K562 (cell line): ENCODE measurements at regions not wholly inside any gene's neighbourhood (a gene's known extent, or its start where the extent isn't known, plus 50 kb on each side); places are given as distances from the start of the nearest gene placed in this dataset.
"Not testable (repeated sequence)": the region's sequence is repeated elsewhere in the genome, so short reads cannot be mapped to it uniquely, and the experiment has no call there.

Experiments
- ATAC-seq: fragments of 200-7000 bp; cut with Tn5 transposase; 3 replicates; pipeline ENCODE4 v1.9.1; 2020; ENCODE audit warnings: moderate library complexity
- BruUV-seq: library from RNA; stranded (reverse); fragments of 400-500 nt; replicated peaks from 2 replicates; lab custom pipeline; 2021; lab: Mats Ljungman, UMichigan
- CTCF ChIA-PET: fragments of 300-600 bp; formaldehyde crosslinking; extraction: SDS; loops from one replicate; lab custom pipeline; 2021; ENCODE audit warnings: low intra/inter-chr PET ratio; lab: Yijun Ruan, JAX
- POLR2A ChIA-PET: fragments of 300-600, 350-650 bp; sonication (Branson Sonifier 250); formaldehyde crosslinking; extraction: SDS; loops from one replicate; lab custom pipeline; 2021; ENCODE audit warnings: antibody characterized with exemption, inconsistent platforms; lab: Yijun Ruan, JAX
- DNase-seq, 4 experiments: peaks; one replicate each; pipeline versions ENCODE4 v3.0.0 to v3.0.0-alpha.2; 2011 to 2018; ENCODE audit warnings: low spot score in 3 of 4, mixed read lengths in 3 of 4; ENCODE audit errors: extremely low read depth in 1 of 4
- FAIRE-seq: peaks from 2 replicates; lab custom pipeline; 2011; peaks lifted over from hg19 to GRCh38; lab: Jason Lieb, UNC
- H2AFZ ChIP-seq: 2 replicates; pipeline ENCODE4 v1.6.0; 2011; ENCODE audit warnings: low read depth, low read length, control low read depth, inconsistent platforms
- H3K27ac ChIP-seq: fragments of 200-600 bp; 3 replicates; pipeline ENCODE4 v1.8.0; 2011; ENCODE audit warnings: low read depth, mild to moderate bottlenecking, control low read depth, inconsistent platforms, low read length, moderate library complexity, mixed read lengths; ENCODE audit errors: extremely low read depth
- H3K27me3 ChIP-seq, 2 experiments: fragments of 300-600 bp in 1 of 2; 2 replicates in 1 of 2; 3 replicates in 1 of 2; pipeline versions ENCODE4 v1.6.0 to v1.8.0; 2011; ENCODE audit warnings: inconsistent platforms in 2 of 2, low read length in 2 of 2, mild to moderate bottlenecking in 1 of 2, mixed read lengths in 1 of 2, moderate library complexity in 1 of 2; ENCODE audit not compliant: control insufficient read depth in 2 of 2, insufficient read depth in 2 of 2
- H3K36me3 ChIP-seq: fragments of 300-600 bp; 3 replicates; pipeline ENCODE4 v1.8.0; 2011; ENCODE audit warnings: mild to moderate bottlenecking, low read length, inconsistent platforms; ENCODE audit not compliant: control insufficient read depth, insufficient read depth
- H3K4me1 ChIP-seq, 2 experiments: fragments of 200-600 bp in 1 of 2; replicated peaks in 1 of 2; 2 replicates in 1 of 2; 3 replicates in 1 of 2; pipeline versions ENCODE4 v1.5.1 to v1.8.0; 2011; ENCODE audit warnings: inconsistent platforms in 2 of 2, low read length in 2 of 2, mild to moderate bottlenecking in 1 of 2, mixed read lengths in 1 of 2, moderate library complexity in 1 of 2; ENCODE audit not compliant: control insufficient read depth in 2 of 2, insufficient read depth in 2 of 2
- H3K4me2 ChIP-seq: 2 replicates; pipeline ENCODE4 v1.6.1; 2011; ENCODE audit warnings: low read length, control low read depth, inconsistent platforms, mixed read lengths; ENCODE audit not compliant: insufficient read depth
- H3K4me3 ChIP-seq: fragments of 200-600 bp; sonication (generic), shearing (Covaris generic); 2 replicates; pipeline ENCODE4 v1.5.1; 2016; ENCODE audit warnings: control low read depth, inconsistent platforms
- H3K79me2 ChIP-seq: fragments of 200-600 bp; 3 replicates; pipeline ENCODE4 v1.8.0; 2011; ENCODE audit warnings: low read length, inconsistent platforms; ENCODE audit not compliant: control insufficient read depth, insufficient read depth
- H3K9ac ChIP-seq, 2 experiments: 2 replicates each; pipeline versions ENCODE4 v1.6.0 to v1.6.1; 2011; ENCODE audit warnings: low read depth in 2 of 2, low read length in 2 of 2, control low read depth in 1 of 2, inconsistent platforms in 1 of 2, mild to moderate bottlenecking in 1 of 2, mixed read lengths in 1 of 2; ENCODE audit not compliant: insufficient read depth in 1 of 2
- H3K9me1 ChIP-seq: one replicate; pipeline ENCODE4 v1.6.0; 2011; ENCODE audit warnings: inconsistent platforms, mild to moderate bottlenecking, low read length, moderate library complexity; ENCODE audit not compliant: control insufficient read depth, insufficient read depth
- H3K9me3 ChIP-seq: replicated peaks from 2 replicates; pipeline ENCODE4 v1.5.1; 2011; ENCODE audit warnings: low read depth, low read length, inconsistent platforms; ENCODE audit not compliant: control insufficient read depth, insufficient read depth
- H4K20me1 ChIP-seq: replicated peaks from 2 replicates; pipeline ENCODE4 v1.6.1; 2011; ENCODE audit warnings: low read length, inconsistent platforms, mixed read lengths; ENCODE audit not compliant: control insufficient read depth, insufficient read depth
- FOXP1 ChIP-seq: sonication (generic); formaldehyde crosslinking; IDR thresholded peaks from 2 replicates; pipeline ENCODE4 v1.8.0; 2022; ENCODE audit warnings: mild to moderate bottlenecking, missing genetic modification reagents
- GABPB2 ChIP-seq: fragments of 250-450 bp; sonication (Bioruptor Pico); conservative IDR thresholded peaks from 2 replicates; pipeline ENCODE4 v1.5.1; 2021; ENCODE audit warnings: mild to moderate bottlenecking
- GATAD2A ChIP-seq: fragments of 450-650 bp; IDR thresholded peaks from 2 replicates; pipeline ENCODE4 v1.6.1; 2017
- KHSRP ChIP-seq: fragments of 450-650 bp; IDR thresholded peaks from 2 replicates; pipeline ENCODE4 v1.6.1; 2017
- MCM2 ChIP-seq: fragments of 450-650 bp; IDR thresholded peaks from 2 replicates; pipeline ENCODE4 v1.6.1; 2017; ENCODE audit warnings: low read depth, mild to moderate bottlenecking
- MED1 ChIP-seq: sonication (generic); formaldehyde crosslinking; IDR thresholded peaks from 2 replicates; pipeline ENCODE4 v1.8.1; 2023; ENCODE audit warnings: missing genetic modification reagents, borderline replicate concordance
- ZNF146 ChIP-seq: IDR thresholded peaks from one replicate; pipeline ENCODE4 v1.6.1; 2018; ENCODE audit warnings: missing compliant biosample characterization; ENCODE audit not compliant: unreplicated experiment
- ZNF184 ChIP-seq: sonication (generic); formaldehyde crosslinking; IDR thresholded peaks from 2 replicates; pipeline ENCODE4 v1.5.0; 2020; ENCODE audit warnings: missing genetic modification reagents
- ZNF23 ChIP-seq: fragments of 250-450 bp; sonication (Bioruptor Pico); IDR thresholded peaks from 2 replicates; pipeline ENCODE4 v1.4.0; 2020; ENCODE audit warnings: mild to moderate bottlenecking
- WGBS: fragments of 100-300 bp; shearing (Covaris generic); methylation state at CpG from one replicate; pipeline ENCODE4 v1.1.6; 2016; ENCODE audit warnings: low coverage, mixed read lengths; ENCODE audit not compliant: insufficient coverage; ENCODE audit errors: missing lambda C conversion rate; 5-methylcytosine and 5-hydroxymethylcytosine counted together
- in situ Hi-C: fragments of 300-500 bp; cut with MboI; formaldehyde crosslinking; loops from 4 replicates; pipeline ENCODE4 v1.15.0; 2018; ENCODE audit warnings: inconsistent platforms, mixed read lengths
- intact Hi-C: fragments of 100-400 bp; cut with micrococcal nuclease; formaldehyde crosslinking; loops from 2 replicates; pipeline ENCODE4 v1.14.2; 2022
- TF ChIP-seq, protein P1 (sequence below): fragments of 450-650 bp; IDR thresholded peaks from 2 replicates; pipeline ENCODE4 v1.6.1; 2016; ENCODE audit warnings: mild to moderate bottlenecking
- TF ChIP-seq, protein P2 (sequence below): fragments of 450-650 bp; IDR thresholded peaks from 2 replicates; pipeline ENCODE4 v1.6.1; 2017; ENCODE audit warnings: antibody characterized with exemption
- TF ChIP-seq, protein P3 (sequence below): fragments of 250-450 bp; sonication (Bioruptor Pico); IDR thresholded peaks from 2 replicates; pipeline ENCODE4 v1.5.0; 2020; ENCODE audit warnings: mild to moderate bottlenecking, borderline replicate concordance

DNA sequence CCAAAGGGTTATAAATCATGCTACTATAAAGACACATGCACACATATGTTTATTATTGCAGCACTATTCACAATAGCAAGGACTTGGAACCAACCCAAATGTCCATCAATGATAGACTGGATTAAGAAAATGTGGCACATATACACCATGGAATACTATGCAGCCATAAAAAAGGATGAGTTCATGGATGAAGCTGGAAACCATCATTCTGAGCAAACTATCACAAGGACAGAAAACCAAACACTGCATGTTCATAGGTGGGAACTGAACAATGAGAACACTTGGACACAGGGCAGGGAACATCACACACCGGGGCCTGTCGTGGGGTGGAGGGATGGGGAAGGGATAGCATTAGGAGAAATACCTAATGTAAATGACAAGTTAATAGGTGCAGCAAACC is 322.1 kb downstream of the RPLP1 start:
- FAIRE-seq, H3K4me1 ChIP-seq, CTCF ChIA-PET, H3K9ac ChIP-seq, DNase-seq, H2AFZ ChIP-seq, H3K9me3 ChIP-seq, H3K4me3 ChIP-seq, H3K36me3 ChIP-seq, H4K20me1 ChIP-seq, in situ Hi-C loops, H3K4me2 ChIP-seq, H3K9me1 ChIP-seq, ATAC-seq, POLR2A ChIA-PET, H3K27me3 ChIP-seq, BruUV-seq, H3K79me2 ChIP-seq, intact Hi-C loops, H3K27ac ChIP-seq: not testable (repeated sequence)
- peak; percentile 42 for TF ChIP-seq ZNF146 (CRISPR knock-in tag)
- 17% methylated on average over 2 of the region's 2 CpGs for WGBS

DNA sequence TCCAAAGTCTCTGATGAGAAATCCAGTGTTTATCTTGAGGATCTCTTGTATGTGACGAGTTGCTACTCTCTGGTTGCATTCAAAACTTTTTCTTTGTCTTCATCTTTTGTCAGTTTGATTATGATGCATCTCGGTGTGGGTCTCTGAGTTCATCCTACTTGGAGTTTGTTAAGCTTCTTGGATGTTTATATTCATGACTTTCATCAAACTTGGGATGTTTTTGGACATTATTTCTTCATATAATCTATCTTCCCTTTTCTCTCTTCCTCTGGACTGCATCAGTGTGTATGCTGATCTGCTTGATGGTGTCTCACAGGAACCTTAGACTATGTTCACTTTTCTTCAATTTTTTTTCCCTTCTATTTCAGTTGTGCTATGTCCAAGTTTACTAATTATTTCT is 320.4 kb downstream of the TLE3 start:
- Histone ChIP-seq H3K79me2 (no peaks in the 10 kb centered on the region), H3K9ac (no peak overlapping the region), H2AFZ (no peak overlapping the region), H3K4me2 (no peak overlapping the region), H4K20me1 (no peaks in the 10 kb centered on the region), H3K36me3 (no peaks in the 10 kb centered on the region), H3K9me1 (no peaks in the 10 kb centered on the region), H3K4me3 (no peak overlapping the region), H3K9me3 (no peaks in the 10 kb centered on the region), H3K27me3 (peaks cover 0 to 2% of the 10 kb centered on the region in 2 experiments; a peak in 2 of 5 replicates), H3K27ac (no peak overlapping the region), H3K4me1 (no peaks in the 10 kb centered on the region)
- BruUV-seq = no TSS peak
- ATAC-seq = no peak
- WGBS = 0% methylated on average over 2 of the region's 2 CpGs
- ChIA-PET POLR2A (no interaction called here), CTCF (no interaction called here)
- in situ Hi-C loops = no loop called here
- FAIRE-seq = no peak
- DNase-seq = no peak
- intact Hi-C loops = no loop called here
- TF ChIP-seq, protein P1, sequence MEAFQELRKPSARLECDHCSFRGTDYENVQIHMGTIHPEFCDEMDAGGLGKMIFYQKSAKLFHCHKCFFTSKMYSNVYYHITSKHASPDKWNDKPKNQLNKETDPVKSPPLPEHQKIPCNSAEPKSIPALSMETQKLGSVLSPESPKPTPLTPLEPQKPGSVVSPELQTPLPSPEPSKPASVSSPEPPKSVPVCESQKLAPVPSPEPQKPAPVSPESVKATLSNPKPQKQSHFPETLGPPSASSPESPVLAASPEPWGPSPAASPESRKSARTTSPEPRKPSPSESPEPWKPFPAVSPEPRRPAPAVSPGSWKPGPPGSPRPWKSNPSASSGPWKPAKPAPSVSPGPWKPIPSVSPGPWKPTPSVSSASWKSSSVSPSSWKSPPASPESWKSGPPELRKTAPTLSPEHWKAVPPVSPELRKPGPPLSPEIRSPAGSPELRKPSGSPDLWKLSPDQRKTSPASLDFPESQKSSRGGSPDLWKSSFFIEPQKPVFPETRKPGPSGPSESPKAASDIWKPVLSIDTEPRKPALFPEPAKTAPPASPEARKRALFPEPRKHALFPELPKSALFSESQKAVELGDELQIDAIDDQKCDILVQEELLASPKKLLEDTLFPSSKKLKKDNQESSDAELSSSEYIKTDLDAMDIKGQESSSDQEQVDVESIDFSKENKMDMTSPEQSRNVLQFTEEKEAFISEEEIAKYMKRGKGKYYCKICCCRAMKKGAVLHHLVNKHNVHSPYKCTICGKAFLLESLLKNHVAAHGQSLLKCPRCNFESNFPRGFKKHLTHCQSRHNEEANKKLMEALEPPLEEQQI = no peak
- TF ChIP-seq GATAD2A = no peak
- no peak for TF ChIP-seq MCM2
- TF ChIP-seq ZNF23 (CRISPR knock-in tag) = no peak
- TF ChIP-seq, protein P2, sequence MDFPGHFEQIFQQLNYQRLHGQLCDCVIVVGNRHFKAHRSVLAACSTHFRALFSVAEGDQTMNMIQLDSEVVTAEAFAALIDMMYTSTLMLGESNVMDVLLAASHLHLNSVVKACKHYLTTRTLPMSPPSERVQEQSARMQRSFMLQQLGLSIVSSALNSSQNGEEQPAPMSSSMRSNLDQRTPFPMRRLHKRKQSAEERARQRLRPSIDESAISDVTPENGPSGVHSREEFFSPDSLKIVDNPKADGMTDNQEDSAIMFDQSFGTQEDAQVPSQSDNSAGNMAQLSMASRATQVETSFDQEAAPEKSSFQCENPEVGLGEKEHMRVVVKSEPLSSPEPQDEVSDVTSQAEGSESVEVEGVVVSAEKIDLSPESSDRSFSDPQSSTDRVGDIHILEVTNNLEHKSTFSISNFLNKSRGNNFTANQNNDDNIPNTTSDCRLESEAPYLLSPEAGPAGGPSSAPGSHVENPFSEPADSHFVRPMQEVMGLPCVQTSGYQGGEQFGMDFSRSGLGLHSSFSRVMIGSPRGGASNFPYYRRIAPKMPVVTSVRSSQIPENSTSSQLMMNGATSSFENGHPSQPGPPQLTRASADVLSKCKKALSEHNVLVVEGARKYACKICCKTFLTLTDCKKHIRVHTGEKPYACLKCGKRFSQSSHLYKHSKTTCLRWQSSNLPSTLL = no peak
- TF ChIP-seq, protein P3, sequence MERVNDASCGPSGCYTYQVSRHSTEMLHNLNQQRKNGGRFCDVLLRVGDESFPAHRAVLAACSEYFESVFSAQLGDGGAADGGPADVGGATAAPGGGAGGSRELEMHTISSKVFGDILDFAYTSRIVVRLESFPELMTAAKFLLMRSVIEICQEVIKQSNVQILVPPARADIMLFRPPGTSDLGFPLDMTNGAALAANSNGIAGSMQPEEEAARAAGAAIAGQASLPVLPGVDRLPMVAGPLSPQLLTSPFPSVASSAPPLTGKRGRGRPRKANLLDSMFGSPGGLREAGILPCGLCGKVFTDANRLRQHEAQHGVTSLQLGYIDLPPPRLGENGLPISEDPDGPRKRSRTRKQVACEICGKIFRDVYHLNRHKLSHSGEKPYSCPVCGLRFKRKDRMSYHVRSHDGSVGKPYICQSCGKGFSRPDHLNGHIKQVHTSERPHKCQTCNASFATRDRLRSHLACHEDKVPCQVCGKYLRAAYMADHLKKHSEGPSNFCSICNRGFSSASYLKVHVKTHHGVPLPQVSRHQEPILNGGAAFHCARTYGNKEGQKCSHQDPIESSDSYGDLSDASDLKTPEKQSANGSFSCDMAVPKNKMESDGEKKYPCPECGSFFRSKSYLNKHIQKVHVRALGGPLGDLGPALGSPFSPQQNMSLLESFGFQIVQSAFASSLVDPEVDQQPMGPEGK (CRISPR knock-in tag) = no peak
- no peak for TF ChIP-seq FOXP1 (CRISPR knock-in tag)
- no peak for TF ChIP-seq KHSRP
- no peak for TF ChIP-seq ZNF184 (CRISPR knock-in tag)
- TF ChIP-seq GABPB2 (CRISPR knock-in tag) = no peak
- no peak for TF ChIP-seq MED1 (CRISPR knock-in tag)
